ENCODE measurements at regions not wholly inside any gene's neighbourhood (a gene's known extent, or its start where the extent isn't known, plus 50 kb on each side); places are given as distances from the start of the nearest gene placed in this dataset.

GRCh38 chr12:127463237-127463636 is 803.7 kb upstream of the TMEM132C start:
- TF ChIP-seq SMAD3 (CRISPR knock-in tag; IDR thresholded peaks at IDR 0.05; ENCODE audit: borderline replicate concordance) (no peak), CTCF (IDR thresholded peaks at IDR 0.05) (no peak)
